K562 (cell line): ENCODE measurements at regions not wholly inside any gene's neighbourhood (a gene's known extent, or its start where the extent isn't known, plus 50 kb on each side); places are given as distances from the start of the nearest gene placed in this dataset.

Source experiments
- ATAC-seq: fragments of 200-7000 bp; cut with Tn5 transposase; 3 replicates; pipeline ENCODE4 v1.9.1; 2020; ENCODE audit warnings: moderate library complexity
- BruUV-seq: library from RNA; stranded (reverse); fragments of 400-500 nt; replicated peaks from 2 replicates; lab custom pipeline; 2021; lab: Mats Ljungman, UMichigan
- CTCF ChIA-PET: fragments of 300-600 bp; formaldehyde crosslinking; extraction: SDS; loops from one replicate; lab custom pipeline; 2021; ENCODE audit warnings: low intra/inter-chr PET ratio; lab: Yijun Ruan, JAX
- POLR2A ChIA-PET: fragments of 300-600, 350-650 bp; sonication (Branson Sonifier 250); formaldehyde crosslinking; extraction: SDS; loops from one replicate; lab custom pipeline; 2021; ENCODE audit warnings: antibody characterized with exemption, inconsistent platforms; lab: Yijun Ruan, JAX
- DNase-seq, 4 experiments: peaks; one replicate each; pipeline versions ENCODE4 v3.0.0 to v3.0.0-alpha.2; 2011 to 2018; ENCODE audit warnings: low spot score in 3 of 4, mixed read lengths in 3 of 4; ENCODE audit errors: extremely low read depth in 1 of 4
- FAIRE-seq: peaks from 2 replicates; lab custom pipeline; 2011; peaks lifted over from hg19 to GRCh38; lab: Jason Lieb, UNC
- H2AFZ ChIP-seq: 2 replicates; pipeline ENCODE4 v1.6.0; 2011; ENCODE audit warnings: low read depth, low read length, control low read depth, inconsistent platforms
- H3K27ac ChIP-seq: fragments of 200-600 bp; 3 replicates; pipeline ENCODE4 v1.8.0; 2011; ENCODE audit warnings: low read depth, mild to moderate bottlenecking, control low read depth, inconsistent platforms, low read length, moderate library complexity, mixed read lengths; ENCODE audit errors: extremely low read depth
- H3K27me3 ChIP-seq, 2 experiments: fragments of 300-600 bp in 1 of 2; 2 replicates in 1 of 2; 3 replicates in 1 of 2; pipeline versions ENCODE4 v1.6.0 to v1.8.0; 2011; ENCODE audit warnings: inconsistent platforms in 2 of 2, low read length in 2 of 2, mild to moderate bottlenecking in 1 of 2, mixed read lengths in 1 of 2, moderate library complexity in 1 of 2; ENCODE audit not compliant: control insufficient read depth in 2 of 2, insufficient read depth in 2 of 2
- H3K36me3 ChIP-seq: fragments of 300-600 bp; 3 replicates; pipeline ENCODE4 v1.8.0; 2011; ENCODE audit warnings: mild to moderate bottlenecking, low read length, inconsistent platforms; ENCODE audit not compliant: control insufficient read depth, insufficient read depth
- H3K4me1 ChIP-seq, 2 experiments: fragments of 200-600 bp in 1 of 2; replicated peaks in 1 of 2; 2 replicates in 1 of 2; 3 replicates in 1 of 2; pipeline versions ENCODE4 v1.5.1 to v1.8.0; 2011; ENCODE audit warnings: inconsistent platforms in 2 of 2, low read length in 2 of 2, mild to moderate bottlenecking in 1 of 2, mixed read lengths in 1 of 2, moderate library complexity in 1 of 2; ENCODE audit not compliant: control insufficient read depth in 2 of 2, insufficient read depth in 2 of 2
- H3K4me2 ChIP-seq: 2 replicates; pipeline ENCODE4 v1.6.1; 2011; ENCODE audit warnings: low read length, control low read depth, inconsistent platforms, mixed read lengths; ENCODE audit not compliant: insufficient read depth
- H3K4me3 ChIP-seq: fragments of 200-600 bp; sonication (generic), shearing (Covaris generic); 2 replicates; pipeline ENCODE4 v1.5.1; 2016; ENCODE audit warnings: control low read depth, inconsistent platforms
- H3K79me2 ChIP-seq: fragments of 200-600 bp; 3 replicates; pipeline ENCODE4 v1.8.0; 2011; ENCODE audit warnings: low read length, inconsistent platforms; ENCODE audit not compliant: control insufficient read depth, insufficient read depth
- H3K9ac ChIP-seq, 2 experiments: 2 replicates each; pipeline versions ENCODE4 v1.6.0 to v1.6.1; 2011; ENCODE audit warnings: low read depth in 2 of 2, low read length in 2 of 2, control low read depth in 1 of 2, inconsistent platforms in 1 of 2, mild to moderate bottlenecking in 1 of 2, mixed read lengths in 1 of 2; ENCODE audit not compliant: insufficient read depth in 1 of 2
- H3K9me1 ChIP-seq: one replicate; pipeline ENCODE4 v1.6.0; 2011; ENCODE audit warnings: inconsistent platforms, mild to moderate bottlenecking, low read length, moderate library complexity; ENCODE audit not compliant: control insufficient read depth, insufficient read depth
- H3K9me3 ChIP-seq: replicated peaks from 2 replicates; pipeline ENCODE4 v1.5.1; 2011; ENCODE audit warnings: low read depth, low read length, inconsistent platforms; ENCODE audit not compliant: control insufficient read depth, insufficient read depth
- H4K20me1 ChIP-seq: replicated peaks from 2 replicates; pipeline ENCODE4 v1.6.1; 2011; ENCODE audit warnings: low read length, inconsistent platforms, mixed read lengths; ENCODE audit not compliant: control insufficient read depth, insufficient read depth
- ADNP ChIP-seq: fragments of 200-800 bp; sonication (Bioruptor generic); IDR thresholded peaks from 2 replicates; pipeline ENCODE4 v1.6.1; 2016; ENCODE audit warnings: missing genetic modification characterization, missing compliant biosample characterization
- PML ChIP-seq: IDR thresholded peaks from 2 replicates; pipeline ENCODE4 v1.6.1; 2012; ENCODE audit warnings: low read length, inconsistent platforms
- POLR2B ChIP-seq: fragments of 450-650 bp; IDR thresholded peaks from 2 replicates; pipeline ENCODE4 v1.6.1; 2018; ENCODE audit warnings: low read depth; ENCODE audit not compliant: partially characterized antibody
- SIX5 ChIP-seq, 2 experiments: IDR thresholded peaks; 2 replicates each; pipeline ENCODE4 v1.6.1; 2011; ENCODE audit warnings: low read length in 2 of 2, borderline replicate concordance in 1 of 2, low read depth in 1 of 2, mild to moderate bottlenecking in 1 of 2, moderate library complexity in 1 of 2; ENCODE audit not compliant: insufficient read depth in 1 of 2
- SPI1 ChIP-seq: IDR thresholded peaks from 2 replicates; pipeline ENCODE4 v1.6.1; 2011; ENCODE audit warnings: low read depth, low read length, control low read depth, borderline replicate concordance
- WGBS: fragments of 100-300 bp; shearing (Covaris generic); methylation state at CpG from one replicate; pipeline ENCODE4 v1.1.6; 2016; ENCODE audit warnings: low coverage, mixed read lengths; ENCODE audit not compliant: insufficient coverage; ENCODE audit errors: missing lambda C conversion rate; 5-methylcytosine and 5-hydroxymethylcytosine counted together
- in situ Hi-C: fragments of 300-500 bp; cut with MboI; formaldehyde crosslinking; loops from 4 replicates; pipeline ENCODE4 v1.15.0; 2018; ENCODE audit warnings: inconsistent platforms, mixed read lengths
- intact Hi-C: fragments of 100-400 bp; cut with micrococcal nuclease; formaldehyde crosslinking; loops from 2 replicates; pipeline ENCODE4 v1.14.2; 2022
- TF ChIP-seq, protein P1 (sequence below): fragments of 200-400 bp; formaldehyde crosslinking; IDR thresholded peaks from 2 replicates; pipeline ENCODE4 v1.6.1; 2017; ENCODE audit warnings: mild to moderate bottlenecking, low read depth, low read length, moderate library complexity

DNA sequence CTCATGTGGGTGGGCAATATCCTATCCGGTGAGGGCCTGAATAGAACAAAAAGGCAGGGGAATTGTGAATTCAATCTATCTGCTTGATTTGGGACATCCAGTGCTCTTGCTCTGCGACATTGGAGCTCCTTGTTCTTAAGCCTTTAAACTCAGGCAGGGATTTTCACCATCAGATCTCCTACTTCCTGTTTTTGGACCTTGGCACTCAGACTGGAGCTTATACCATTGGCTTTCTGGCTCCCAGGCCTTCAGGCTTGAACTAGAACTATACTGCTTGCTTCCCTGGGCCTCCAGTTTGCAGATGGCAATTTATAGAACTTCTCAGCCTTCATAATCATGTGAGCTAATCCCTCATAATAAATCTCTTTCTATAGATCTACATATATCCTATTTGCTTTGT, 134.3 kb upstream of the CLINT1 start:
- Histone ChIP-seq H3K27me3 (peaks cover 8 to 16% of the 10 kb centered on the region in 2 experiments; a peak in 4 of 5 replicates), H4K20me1 (no peaks in the 10 kb centered on the region), H3K4me2 (no peak overlapping the region), H3K9me1 (no peaks in the 10 kb centered on the region), H3K36me3 (no peaks in the 10 kb centered on the region), H3K4me3 (no peak overlapping the region), H2AFZ (no peak overlapping the region), H3K79me2 (no peaks in the 10 kb centered on the region), H3K9me3 (no peaks in the 10 kb centered on the region), H3K27ac (no peak overlapping the region), H3K9ac (no peak overlapping the region), H3K4me1 (no peaks in the 10 kb centered on the region)
- POLR2A ChIA-PET: interaction anchor here (1.0 kb wide), 1 partner anchor 21 kb away, joined by 4 read pairs; no protein-coding TSS in a partner anchor
- intact Hi-C loops (loop anchor here (10.0 kb wide), 1 partner anchor 138 kb away; the partner anchor contains the start of gene CLINT1), in situ Hi-C loops (no loop called here)
- DNase-seq (no peak), FAIRE-seq (no peak), ATAC-seq (no peak)
- CTCF ChIA-PET: no interaction called here
- 5% methylated on average over 2 of the region's 2 CpGs for WGBS
- BruUV-seq: no TSS peak
- no peak for TF ChIP-seq POLR2B
- peak; percentile 69 for TF ChIP-seq SPI1
- TF ChIP-seq, protein P1, sequence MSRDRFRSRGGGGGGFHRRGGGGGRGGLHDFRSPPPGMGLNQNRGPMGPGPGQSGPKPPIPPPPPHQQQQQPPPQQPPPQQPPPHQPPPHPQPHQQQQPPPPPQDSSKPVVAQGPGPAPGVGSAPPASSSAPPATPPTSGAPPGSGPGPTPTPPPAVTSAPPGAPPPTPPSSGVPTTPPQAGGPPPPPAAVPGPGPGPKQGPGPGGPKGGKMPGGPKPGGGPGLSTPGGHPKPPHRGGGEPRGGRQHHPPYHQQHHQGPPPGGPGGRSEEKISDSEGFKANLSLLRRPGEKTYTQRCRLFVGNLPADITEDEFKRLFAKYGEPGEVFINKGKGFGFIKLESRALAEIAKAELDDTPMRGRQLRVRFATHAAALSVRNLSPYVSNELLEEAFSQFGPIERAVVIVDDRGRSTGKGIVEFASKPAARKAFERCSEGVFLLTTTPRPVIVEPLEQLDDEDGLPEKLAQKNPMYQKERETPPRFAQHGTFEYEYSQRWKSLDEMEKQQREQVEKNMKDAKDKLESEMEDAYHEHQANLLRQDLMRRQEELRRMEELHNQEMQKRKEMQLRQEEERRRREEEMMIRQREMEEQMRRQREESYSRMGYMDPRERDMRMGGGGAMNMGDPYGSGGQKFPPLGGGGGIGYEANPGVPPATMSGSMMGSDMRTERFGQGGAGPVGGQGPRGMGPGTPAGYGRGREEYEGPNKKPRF: no peak
- no peak for TF ChIP-seq SIX5 (IDR thresholded peaks at IDR 0.05; ENCODE audit: borderline replicate concordance in 1 of 2, insufficient read depth in 1 of 2, low read depth in 1 of 2, low read length in 2 of 2)
- TF ChIP-seq ADNP (tag): no peak
- TF ChIP-seq PML: no peak
